ENCODE measurements at regions not wholly inside any gene's neighbourhood (a gene's known extent, or its start where the extent isn't known, plus 50 kb on each side); places are given as distances from the start of the nearest gene placed in this dataset.

DNA sequence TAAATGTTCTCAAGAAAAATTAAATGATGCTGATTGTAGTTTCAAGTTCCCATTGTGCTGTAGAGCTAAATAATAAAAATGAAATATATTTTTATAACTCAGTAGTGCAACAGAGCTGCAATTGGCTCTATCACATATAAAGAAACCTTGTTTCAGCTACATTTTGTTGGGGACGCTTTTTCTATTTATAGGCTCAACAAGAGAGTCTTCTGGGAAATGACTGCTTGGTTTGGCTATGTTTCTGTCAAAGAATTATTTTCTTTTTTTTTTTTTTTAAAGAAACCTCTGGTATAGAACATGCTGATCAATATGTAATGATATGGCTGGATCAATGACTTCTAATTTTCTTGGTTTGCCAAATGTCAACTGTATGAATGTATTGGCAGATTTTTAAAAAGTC, 76.5 kb downstream of the OTOL1 start:
- ChIA-PET CTCF (no interaction called here), POLR2A (no interaction called here)
- H3K36me3 ChIP-seq (ENCODE audit: control insufficient read depth, insufficient read depth, low read length) = no peaks in the 10 kb centered on the region
- DNase-seq (ENCODE audit: low read depth) = no peak
- TF ChIP-seq, protein P1, sequence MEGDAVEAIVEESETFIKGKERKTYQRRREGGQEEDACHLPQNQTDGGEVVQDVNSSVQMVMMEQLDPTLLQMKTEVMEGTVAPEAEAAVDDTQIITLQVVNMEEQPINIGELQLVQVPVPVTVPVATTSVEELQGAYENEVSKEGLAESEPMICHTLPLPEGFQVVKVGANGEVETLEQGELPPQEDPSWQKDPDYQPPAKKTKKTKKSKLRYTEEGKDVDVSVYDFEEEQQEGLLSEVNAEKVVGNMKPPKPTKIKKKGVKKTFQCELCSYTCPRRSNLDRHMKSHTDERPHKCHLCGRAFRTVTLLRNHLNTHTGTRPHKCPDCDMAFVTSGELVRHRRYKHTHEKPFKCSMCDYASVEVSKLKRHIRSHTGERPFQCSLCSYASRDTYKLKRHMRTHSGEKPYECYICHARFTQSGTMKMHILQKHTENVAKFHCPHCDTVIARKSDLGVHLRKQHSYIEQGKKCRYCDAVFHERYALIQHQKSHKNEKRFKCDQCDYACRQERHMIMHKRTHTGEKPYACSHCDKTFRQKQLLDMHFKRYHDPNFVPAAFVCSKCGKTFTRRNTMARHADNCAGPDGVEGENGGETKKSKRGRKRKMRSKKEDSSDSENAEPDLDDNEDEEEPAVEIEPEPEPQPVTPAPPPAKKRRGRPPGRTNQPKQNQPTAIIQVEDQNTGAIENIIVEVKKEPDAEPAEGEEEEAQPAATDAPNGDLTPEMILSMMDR (IDR thresholded peaks at IDR 0.05; ENCODE audit: insufficient read depth, low read depth, low read length) = no peak
- H3K27me3 ChIP-seq (ENCODE audit: control insufficient read depth, insufficient read depth, low read length) = no peaks in the 10 kb centered on the region
- no peak overlapping the region for H3K4me3 ChIP-seq (ENCODE audit: low read depth, low read length)

DNA sequence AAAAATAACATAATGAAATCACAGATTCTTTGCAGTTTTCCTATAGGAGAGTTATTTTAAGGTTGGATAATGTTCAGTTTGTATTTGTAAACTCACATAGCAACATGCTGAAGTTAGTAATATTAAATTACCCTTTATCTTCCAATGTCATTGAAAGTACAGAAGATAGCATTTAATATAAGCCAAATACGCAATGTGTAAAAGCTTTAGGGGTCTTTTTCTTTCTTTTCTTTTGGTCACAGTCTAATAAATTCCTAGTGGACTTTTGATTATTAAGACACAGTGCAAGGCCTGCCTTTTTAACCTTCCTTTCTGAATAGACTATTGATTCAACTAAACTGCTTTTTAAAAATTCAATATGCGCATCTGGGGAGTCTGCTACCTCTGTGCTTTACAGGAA, 79.3 kb downstream of the OTOL1 start:
- no peak for DNase-seq (ENCODE audit: low read depth)
- TF ChIP-seq, protein P1 (IDR thresholded peaks at IDR 0.05; ENCODE audit: insufficient read depth, low read depth, low read length) = no peak
- no peak overlapping the region for H3K4me3 ChIP-seq (ENCODE audit: low read depth, low read length)
- POLR2A ChIA-PET = no interaction called here
- CTCF ChIA-PET = no interaction called here
- H3K36me3 ChIP-seq (ENCODE audit: control insufficient read depth, insufficient read depth, low read length) = no peaks in the 10 kb centered on the region
- H3K27me3 ChIP-seq (ENCODE audit: control insufficient read depth, insufficient read depth, low read length) = no peaks in the 10 kb centered on the region

DNA sequence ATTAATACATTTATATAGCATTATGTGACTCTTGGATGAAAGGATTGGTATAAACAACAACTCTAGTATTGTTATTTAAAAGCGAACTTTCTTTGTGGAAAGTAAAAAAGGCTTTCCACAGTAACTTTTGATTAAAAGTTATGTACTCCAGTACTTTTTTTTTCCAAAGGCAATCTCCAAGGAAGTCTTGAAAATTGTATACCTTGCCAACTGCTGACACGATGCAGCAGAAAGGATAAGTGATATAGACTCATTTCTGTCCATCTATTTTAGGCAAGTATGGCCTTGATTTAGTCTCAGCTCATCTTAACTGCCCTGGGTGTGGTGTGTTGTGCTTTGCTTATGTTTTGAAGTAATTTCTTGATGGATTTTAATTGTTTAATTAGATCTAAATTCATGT, 79.7 kb downstream of the OTOL1 start:
- POLR2A ChIA-PET = no interaction called here
- Histone ChIP-seq H3K36me3 (ENCODE audit: control insufficient read depth, insufficient read depth, low read length) (no peaks in the 10 kb centered on the region), H3K4me3 (ENCODE audit: low read depth, low read length) (no peak overlapping the region), H3K27me3 (ENCODE audit: control insufficient read depth, insufficient read depth, low read length) (no peaks in the 10 kb centered on the region)
- TF ChIP-seq, protein P1 (IDR thresholded peaks at IDR 0.05; ENCODE audit: insufficient read depth, low read depth, low read length) = no peak
- no peak for DNase-seq (ENCODE audit: low read depth)
- CTCF ChIA-PET = no interaction called here

DNA sequence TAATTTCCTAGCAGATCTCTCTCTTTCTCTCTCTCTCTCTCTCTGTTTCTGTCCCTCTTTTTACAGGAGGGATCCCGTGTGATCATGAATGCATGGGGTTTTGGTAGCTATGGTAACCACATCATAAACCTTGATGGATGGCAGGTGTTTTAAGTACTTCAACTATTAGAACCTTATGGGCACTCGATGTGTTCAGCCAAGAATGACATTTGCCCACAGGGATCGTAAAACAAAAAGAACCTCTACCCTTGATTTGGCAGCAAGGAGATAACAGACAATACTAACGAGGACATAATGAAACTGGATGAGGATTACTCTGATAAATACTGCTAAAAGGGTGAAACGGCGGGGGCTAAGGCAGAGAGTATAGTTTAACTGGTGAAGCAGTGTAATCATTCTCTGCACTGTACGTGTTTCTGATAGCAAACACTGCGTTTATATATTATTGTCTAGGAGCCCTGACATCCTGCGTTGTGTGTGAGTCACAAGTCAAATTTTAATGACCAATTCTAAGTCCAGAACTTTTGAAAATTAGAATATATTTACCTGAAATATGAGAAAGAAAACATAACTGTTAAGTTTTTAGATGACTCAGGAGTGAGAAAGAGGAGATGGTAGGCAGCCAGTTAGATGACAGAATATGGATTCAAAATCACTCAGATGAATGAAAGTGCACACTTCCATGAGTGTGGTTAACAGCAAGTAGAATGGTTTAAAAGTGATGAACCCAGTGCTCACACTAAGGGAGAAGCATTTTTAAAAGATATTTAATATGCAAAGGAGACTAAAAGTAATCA, 80.3 kb downstream of the OTOL1 start:
- Histone ChIP-seq H3K27me3 (ENCODE audit: control insufficient read depth, insufficient read depth, low read length) (no peaks in the 10 kb centered on the region), H3K4me3 (ENCODE audit: low read depth, low read length) (no peak overlapping the region), H3K36me3 (ENCODE audit: control insufficient read depth, insufficient read depth, low read length) (no peaks in the 10 kb centered on the region)
- DNase-seq (ENCODE audit: low read depth) = no peak
- ChIA-PET POLR2A (no interaction called here), CTCF (no interaction called here)
- TF ChIP-seq, protein P1 (IDR thresholded peaks at IDR 0.05; ENCODE audit: insufficient read depth, low read depth, low read length) = no peak

DNA sequence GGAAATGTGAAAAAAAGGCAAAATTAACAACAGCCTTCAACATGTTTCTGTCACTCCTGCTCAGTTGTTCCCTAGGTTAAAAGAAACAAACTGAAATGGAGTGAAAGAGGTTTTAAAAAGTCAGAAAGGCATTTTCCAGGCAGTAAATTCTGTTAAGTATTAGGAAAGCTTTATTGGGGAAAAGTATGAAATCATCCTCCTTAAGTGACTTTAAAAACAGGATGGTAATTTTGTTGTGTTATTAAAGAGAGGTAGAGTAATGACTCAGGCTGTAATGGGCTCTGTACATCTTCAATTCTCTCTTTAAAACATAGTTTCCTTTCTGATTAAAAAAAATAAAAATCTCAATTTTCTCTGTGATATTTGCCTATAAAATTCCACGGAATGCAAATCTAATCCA, 81.1 kb downstream of the OTOL1 start:
- Histone ChIP-seq H3K36me3 (ENCODE audit: control insufficient read depth, insufficient read depth, low read length) (no peaks in the 10 kb centered on the region), H3K27me3 (ENCODE audit: control insufficient read depth, insufficient read depth, low read length) (no peaks in the 10 kb centered on the region), H3K4me3 (ENCODE audit: low read depth, low read length) (no peak overlapping the region)
- ChIA-PET CTCF (no interaction called here), POLR2A (no interaction called here)
- TF ChIP-seq, protein P1 (IDR thresholded peaks at IDR 0.05; ENCODE audit: insufficient read depth, low read depth, low read length) = no peak
- no peak for DNase-seq (ENCODE audit: low read depth)
